K562 (cell line): ENCODE measurements at regions not wholly inside any gene's neighbourhood (a gene's known extent, or its start where the extent isn't known, plus 50 kb on each side); places are given as distances from the start of the nearest gene placed in this dataset.

Experiments used
- ATAC-seq: fragments of 200-7000 bp; cut with Tn5 transposase; 3 replicates; pipeline ENCODE4 v1.9.1; 2020; ENCODE audit warnings: moderate library complexity
- BruUV-seq: library from RNA; stranded (reverse); fragments of 400-500 nt; replicated peaks from 2 replicates; lab custom pipeline; 2021; lab: Mats Ljungman, UMichigan
- CTCF ChIA-PET: fragments of 300-600 bp; formaldehyde crosslinking; extraction: SDS; loops from one replicate; lab custom pipeline; 2021; ENCODE audit warnings: low intra/inter-chr PET ratio; lab: Yijun Ruan, JAX
- POLR2A ChIA-PET: fragments of 300-600, 350-650 bp; sonication (Branson Sonifier 250); formaldehyde crosslinking; extraction: SDS; loops from one replicate; lab custom pipeline; 2021; ENCODE audit warnings: antibody characterized with exemption, inconsistent platforms; lab: Yijun Ruan, JAX
- DNase-seq, 4 experiments: peaks; one replicate each; pipeline versions ENCODE4 v3.0.0 to v3.0.0-alpha.2; 2011 to 2018; ENCODE audit warnings: low spot score in 3 of 4, mixed read lengths in 3 of 4; ENCODE audit errors: extremely low read depth in 1 of 4
- FAIRE-seq: peaks from 2 replicates; lab custom pipeline; 2011; peaks lifted over from hg19 to GRCh38; lab: Jason Lieb, UNC
- H2AFZ ChIP-seq: 2 replicates; pipeline ENCODE4 v1.6.0; 2011; ENCODE audit warnings: low read depth, low read length, control low read depth, inconsistent platforms
- H3K27ac ChIP-seq: fragments of 200-600 bp; 3 replicates; pipeline ENCODE4 v1.8.0; 2011; ENCODE audit warnings: low read depth, mild to moderate bottlenecking, control low read depth, inconsistent platforms, low read length, moderate library complexity, mixed read lengths; ENCODE audit errors: extremely low read depth
- H3K27me3 ChIP-seq, 2 experiments: fragments of 300-600 bp in 1 of 2; 2 replicates in 1 of 2; 3 replicates in 1 of 2; pipeline versions ENCODE4 v1.6.0 to v1.8.0; 2011; ENCODE audit warnings: inconsistent platforms in 2 of 2, low read length in 2 of 2, mild to moderate bottlenecking in 1 of 2, mixed read lengths in 1 of 2, moderate library complexity in 1 of 2; ENCODE audit not compliant: control insufficient read depth in 2 of 2, insufficient read depth in 2 of 2
- H3K36me3 ChIP-seq: fragments of 300-600 bp; 3 replicates; pipeline ENCODE4 v1.8.0; 2011; ENCODE audit warnings: mild to moderate bottlenecking, low read length, inconsistent platforms; ENCODE audit not compliant: control insufficient read depth, insufficient read depth
- H3K4me1 ChIP-seq, 2 experiments: fragments of 200-600 bp in 1 of 2; replicated peaks in 1 of 2; 2 replicates in 1 of 2; 3 replicates in 1 of 2; pipeline versions ENCODE4 v1.5.1 to v1.8.0; 2011; ENCODE audit warnings: inconsistent platforms in 2 of 2, low read length in 2 of 2, mild to moderate bottlenecking in 1 of 2, mixed read lengths in 1 of 2, moderate library complexity in 1 of 2; ENCODE audit not compliant: control insufficient read depth in 2 of 2, insufficient read depth in 2 of 2
- H3K4me2 ChIP-seq: 2 replicates; pipeline ENCODE4 v1.6.1; 2011; ENCODE audit warnings: low read length, control low read depth, inconsistent platforms, mixed read lengths; ENCODE audit not compliant: insufficient read depth
- H3K4me3 ChIP-seq: fragments of 200-600 bp; sonication (generic), shearing (Covaris generic); 2 replicates; pipeline ENCODE4 v1.5.1; 2016; ENCODE audit warnings: control low read depth, inconsistent platforms
- H3K79me2 ChIP-seq: fragments of 200-600 bp; 3 replicates; pipeline ENCODE4 v1.8.0; 2011; ENCODE audit warnings: low read length, inconsistent platforms; ENCODE audit not compliant: control insufficient read depth, insufficient read depth
- H3K9ac ChIP-seq, 2 experiments: 2 replicates each; pipeline versions ENCODE4 v1.6.0 to v1.6.1; 2011; ENCODE audit warnings: low read depth in 2 of 2, low read length in 2 of 2, control low read depth in 1 of 2, inconsistent platforms in 1 of 2, mild to moderate bottlenecking in 1 of 2, mixed read lengths in 1 of 2; ENCODE audit not compliant: insufficient read depth in 1 of 2
- H3K9me1 ChIP-seq: one replicate; pipeline ENCODE4 v1.6.0; 2011; ENCODE audit warnings: inconsistent platforms, mild to moderate bottlenecking, low read length, moderate library complexity; ENCODE audit not compliant: control insufficient read depth, insufficient read depth
- H3K9me3 ChIP-seq: replicated peaks from 2 replicates; pipeline ENCODE4 v1.5.1; 2011; ENCODE audit warnings: low read depth, low read length, inconsistent platforms; ENCODE audit not compliant: control insufficient read depth, insufficient read depth
- H4K20me1 ChIP-seq: replicated peaks from 2 replicates; pipeline ENCODE4 v1.6.1; 2011; ENCODE audit warnings: low read length, inconsistent platforms, mixed read lengths; ENCODE audit not compliant: control insufficient read depth, insufficient read depth
- BDP1 ChIP-seq: IDR thresholded peaks from 3 replicates; pipeline ENCODE4 v1.6.1; 2011; ENCODE audit not compliant: insufficient read length, insufficient read depth
- FOXA1 ChIP-seq: fragments of 450-650 bp; IDR thresholded peaks from 2 replicates; pipeline ENCODE4 v1.6.1; 2016; ENCODE audit warnings: mild to moderate bottlenecking, borderline replicate concordance
- FOXM1 ChIP-seq, 2 experiments: fragments of 450-650 bp in 1 of 2; sonication (generic) in 1 of 2; formaldehyde crosslinking in 1 of 2; IDR thresholded peaks; 2 replicates each; pipeline versions ENCODE4 v1.6.1 to v1.9.0; 2017 to 2022; ENCODE audit warnings: low read depth in 2 of 2, mild to moderate bottlenecking in 2 of 2, missing genetic modification reagents in 1 of 2, moderate library complexity in 1 of 2
- HMGN3 ChIP-seq: IDR thresholded peaks from 2 replicates; pipeline ENCODE4 v1.6.1; 2011; ENCODE audit warnings: borderline replicate concordance, low read depth, mild to moderate bottlenecking, mixed read lengths, low read length; ENCODE audit not compliant: insufficient read length; ENCODE audit errors: extremely low read depth
- HMGXB4 ChIP-seq: sonication (generic); formaldehyde crosslinking; IDR thresholded peaks from 2 replicates; pipeline ENCODE4 v1.8.1; 2023; ENCODE audit warnings: mild to moderate bottlenecking, missing genetic modification reagents
- IFI16 ChIP-seq: fragments of 250-450 bp; sonication (Bioruptor Pico); IDR thresholded peaks from 2 replicates; pipeline ENCODE4 v2.1.2; 2022; ENCODE audit warnings: mild to moderate bottlenecking, inconsistent platforms
- PHB2 ChIP-seq: fragments of 450-650 bp; IDR thresholded peaks from 2 replicates; pipeline ENCODE4 v1.6.1; 2017; ENCODE audit warnings: low read depth
- TOE1 ChIP-seq, 2 experiments: fragments of 450-650 bp in 1 of 2; sonication (generic) in 1 of 2; formaldehyde crosslinking in 1 of 2; IDR thresholded peaks; 2 replicates each; pipeline versions ENCODE4 v1.7.1 to v1.8.0; 2016 to 2022; ENCODE audit warnings: borderline replicate concordance in 2 of 2, mild to moderate bottlenecking in 2 of 2, antibody characterized with exemption in 1 of 2, inconsistent platforms in 1 of 2, low read depth in 1 of 2, missing genetic modification reagents in 1 of 2, moderate library complexity in 1 of 2
- ZNF589 ChIP-seq: fragments of 200-800 bp; sonication (Bioruptor generic); IDR thresholded peaks from 2 replicates; pipeline ENCODE4 v1.6.1; 2016; ENCODE audit warnings: low read depth, missing genetic modification characterization, missing compliant biosample characterization
- WGBS: fragments of 100-300 bp; shearing (Covaris generic); methylation state at CpG from one replicate; pipeline ENCODE4 v1.1.6; 2016; ENCODE audit warnings: low coverage, mixed read lengths; ENCODE audit not compliant: insufficient coverage; ENCODE audit errors: missing lambda C conversion rate; 5-methylcytosine and 5-hydroxymethylcytosine counted together
- in situ Hi-C: fragments of 300-500 bp; cut with MboI; formaldehyde crosslinking; loops from 4 replicates; pipeline ENCODE4 v1.15.0; 2018; ENCODE audit warnings: inconsistent platforms, mixed read lengths
- intact Hi-C: fragments of 100-400 bp; cut with micrococcal nuclease; formaldehyde crosslinking; loops from 2 replicates; pipeline ENCODE4 v1.14.2; 2022

- Histone ChIP-seq H3K79me2 (no peaks in the 10 kb centered on the region), H3K9ac (no peak overlapping the region), H3K4me1 (no peaks in the 10 kb centered on the region), H3K9me3 (no peaks in the 10 kb centered on the region), H3K4me2 (no peak overlapping the region), H3K27ac (no peak overlapping the region), H3K9me1 (no peaks in the 10 kb centered on the region), H4K20me1 (no peaks in the 10 kb centered on the region), H2AFZ (no peak overlapping the region), H3K4me3 (no peak overlapping the region), H3K36me3 (no peaks in the 10 kb centered on the region), H3K27me3 (no peaks in the 10 kb centered on the region)
- ATAC-seq (no peak), FAIRE-seq (no peak), DNase-seq (no peak)
- no TSS peak for BruUV-seq
- ChIA-PET CTCF (no interaction called here), POLR2A (no interaction called here)
- TF ChIP-seq IFI16 (CRISPR knock-in tag), result no peak
- no peak for TF ChIP-seq TOE1 (IDR thresholded peaks at IDR 0.05; ENCODE audit: borderline replicate concordance)
- TF ChIP-seq TOE1 (CRISPR knock-in tag; IDR thresholded peaks at IDR 0.05; ENCODE audit: borderline replicate concordance, low read depth), result no peak
- no peak for TF ChIP-seq HMGN3
- TF ChIP-seq FOXA1, result no peak
- no peak for TF ChIP-seq BDP1
- TF ChIP-seq PHB2, result no peak
- TF ChIP-seq FOXM1 (IDR thresholded peaks at IDR 0.05; ENCODE audit: low read depth), result no peak
- TF ChIP-seq FOXM1 (CRISPR knock-in tag; IDR thresholded peaks at IDR 0.05; ENCODE audit: low read depth), result no peak
- no peak for TF ChIP-seq HMGXB4 (CRISPR knock-in tag)
- TF ChIP-seq ZNF589 (CRISPR knock-in tag), result no peak
- in situ Hi-C loops, result no loop called here
- intact Hi-C loops, result no loop called here
- WGBS, result 0% methylated on average over 1 of the region's 1 CpG
These were observed 93.5 kb upstream of the KIAA1217 start for GRCh38 chr10:24115403-24115802.
